CD4-positive, alpha-beta T cell (primary cell): ENCODE measurements at regions not wholly inside any gene's neighbourhood (a gene's known extent, or its start where the extent isn't known, plus 50 kb on each side); places are given as distances from the start of the nearest gene placed in this dataset.

Source experiments
- ATAC-seq: fragments of 200-7000 bp; cut with Tn5 transposase; one replicate; pipeline ENCODE4 v1.10.0; 2022; ENCODE audit warnings: mild to moderate bottlenecking; ENCODE audit not compliant: poor library complexity
- CTCF ChIA-PET: fragments of 350-600 bp; sonication (Branson Sonifier 250); formaldehyde crosslinking; loops from one replicate; lab custom pipeline; 2021; ENCODE audit warnings: antibody characterized with exemption, inconsistent platforms; lab: Charles Lee
- POLR2A ChIA-PET: fragments of 350-600 bp; sonication (Branson Sonifier 250); formaldehyde crosslinking; loops from one replicate; lab custom pipeline; 2021; ENCODE audit warnings: antibody characterized with exemption, inconsistent platforms; lab: Charles Lee
- DNase-seq, 14 experiments: peaks; one replicate each; pipeline ENCODE4 v3.0.0-alpha.2; 2013 to 2020; ENCODE audit warnings: mixed read lengths in 2 of 14
- H3K27ac ChIP-seq, 2 donors: one replicate each; pipeline versions ENCODE4 v1.5.1 to v1.7.0; 2013; ENCODE audit warnings: low read length in 2 of 2, low read depth in 1 of 2, mild to moderate bottlenecking in 1 of 2
- H3K27me3 ChIP-seq, 2 experiments: 1 replicate in 1 of 2; 2 replicates in 1 of 2; pipeline versions ENCODE4 v1.6.1 to v1.7.0; 2013; ENCODE audit warnings: low read length in 2 of 2, control low read depth in 1 of 2, mild to moderate bottlenecking in 1 of 2, moderate library complexity in 1 of 2; ENCODE audit not compliant: insufficient read depth in 2 of 2, control insufficient read depth in 1 of 2
- H3K36me3 ChIP-seq: one replicate; pipeline ENCODE4 v1.6.1; 2013; ENCODE audit warnings: low read length, control low read depth; ENCODE audit not compliant: insufficient read depth
- H3K4me1 ChIP-seq: one replicate; pipeline ENCODE4 v1.6.1; 2013; ENCODE audit warnings: low read length, control low read depth; ENCODE audit not compliant: insufficient read depth
- H3K4me3 ChIP-seq: one replicate; pipeline ENCODE4 v1.5.1; 2013; ENCODE audit warnings: mild to moderate bottlenecking, low read length, moderate library complexity
- H3K9me3 ChIP-seq, 2 experiments: 1 replicate in 1 of 2; 2 replicates in 1 of 2; pipeline versions ENCODE4 v1.6.1 to v1.7.0; 2013; ENCODE audit warnings: low read length in 2 of 2, mild to moderate bottlenecking in 2 of 2, control low read depth in 1 of 2, moderate library complexity in 1 of 2; ENCODE audit not compliant: control insufficient read depth in 1 of 2, insufficient read depth in 1 of 2
- H3K27ac Mint-ChIP-seq: one replicate; pipeline ENCODE4 v1.8.0; 2020; ENCODE audit warnings: mixed read lengths
- H3K27me3 Mint-ChIP-seq: one replicate; pipeline ENCODE4 v1.8.0; 2021; ENCODE audit warnings: mixed read lengths
- H3K36me3 Mint-ChIP-seq: one replicate; pipeline ENCODE4 v1.8.0; 2021; ENCODE audit warnings: low read depth, mixed read lengths
- H3K4me1 Mint-ChIP-seq: one replicate; pipeline ENCODE4 v1.8.0; 2021; ENCODE audit warnings: low read depth, mixed read lengths
- H3K4me3 Mint-ChIP-seq: one replicate; pipeline ENCODE4 v1.8.0; 2020; ENCODE audit warnings: mild to moderate bottlenecking, mixed read lengths
- H3K9me3 Mint-ChIP-seq: one replicate; pipeline ENCODE4 v1.8.0; 2020; ENCODE audit warnings: mixed read lengths
- CTCF ChIP-seq: fragments of 200-600 bp; IDR thresholded peaks from one replicate; pipeline ENCODE4 v1.8.0; 2022; ENCODE audit warnings: antibody characterized with exemption, mild to moderate bottlenecking
- intact Hi-C, 2 experiments: fragments of 100-400 bp; cut with DNase I in 1 of 2; cut with micrococcal nuclease in 1 of 2; formaldehyde crosslinking; loops; one replicate each; pipeline versions ENCODE4 v1.15.1 to v1.9.0; 2023 to 2025; cut with DNase I, micrococcal nuclease

GRCh38 chr5:74433255-74433895 is 207.2 kb downstream of the ENC1 start:
- TF ChIP-seq CTCF = no peak
- no peaks in the 10 kb centered on the region for H3K9me3 Mint-ChIP-seq
- peak in 3 of 14 experiments; percentile 8 to 52 (median 38) for DNase-seq
- Histone ChIP-seq H3K9me3 (peaks cover 0 to 3% of the 10 kb centered on the region in 2 experiments), H3K27me3 (peaks cover 0 to 7% of the 10 kb centered on the region in 2 experiments), H3K27ac (no peak overlapping the region), H3K36me3 (no peaks in the 10 kb centered on the region), H3K4me3 (no peak overlapping the region), H3K4me1 (no peaks in the 10 kb centered on the region)
- H3K27me3 Mint-ChIP-seq = peaks cover 26% of the 10 kb centered on the region
- ChIA-PET CTCF (no interaction called here), POLR2A (no interaction called here)
- no peak for ATAC-seq
- peaks cover 4% of the 10 kb centered on the region for H3K4me1 Mint-ChIP-seq
- no peak overlapping the region for H3K27ac Mint-ChIP-seq
- no peaks in the 10 kb centered on the region for H3K36me3 Mint-ChIP-seq
- H3K4me3 Mint-ChIP-seq = no peak overlapping the region
- intact Hi-C loops = no loop called here

GRCh38 chr5:74432721-74433120 is 207.8 kb downstream of the ENC1 start:
- intact Hi-C loops = no loop called here
- no peak overlapping the region for H3K27ac Mint-ChIP-seq
- H3K9me3 Mint-ChIP-seq = no peaks in the 10 kb centered on the region
- H3K9me3 ChIP-seq = peaks cover 0 to 3% of the 10 kb centered on the region in 2 experiments
- no peak for TF ChIP-seq CTCF
- CTCF ChIA-PET = no interaction called here
- peaks cover 4% of the 10 kb centered on the region for H3K4me1 Mint-ChIP-seq
- H3K4me3 Mint-ChIP-seq = no peak overlapping the region
- H3K27me3 Mint-ChIP-seq = peaks cover 26% of the 10 kb centered on the region
- POLR2A ChIA-PET = no interaction called here
- no peak overlapping the region for H3K4me3 ChIP-seq
- no peaks in the 10 kb centered on the region for H3K4me1 ChIP-seq
- DNase-seq = no peak
- no peaks in the 10 kb centered on the region for H3K36me3 Mint-ChIP-seq
- peaks cover 0 to 7% of the 10 kb centered on the region in 2 experiments for H3K27me3 ChIP-seq
- no peaks in the 10 kb centered on the region for H3K36me3 ChIP-seq
- no peak for ATAC-seq
- no peak overlapping the region for H3K27ac ChIP-seq

GRCh38 chr5:74432216-74432615 is 208.3 kb downstream of the ENC1 start:
- Mint-ChIP-seq H3K9me3 (no peaks in the 10 kb centered on the region), H3K27ac (no peak overlapping the region), H3K36me3 (no peaks in the 10 kb centered on the region), H3K4me1 (peaks cover 4% of the 10 kb centered on the region), H3K4me3 (no peak overlapping the region), H3K27me3 (peaks cover 26% of the 10 kb centered on the region)
- Histone ChIP-seq H3K27me3 (peaks cover 0 to 7% of the 10 kb centered on the region in 2 experiments), H3K9me3 (peaks cover 0 to 3% of the 10 kb centered on the region in 2 experiments), H3K4me1 (no peaks in the 10 kb centered on the region), H3K27ac (no peak overlapping the region), H3K36me3 (no peaks in the 10 kb centered on the region), H3K4me3 (no peak overlapping the region)
- DNase-seq (peak in 1 of 14 experiments; percentile 7), ATAC-seq (no peak)
- no peak for TF ChIP-seq CTCF
- intact Hi-C loops = no loop called here
- ChIA-PET CTCF (no interaction called here), POLR2A (no interaction called here)
